AG04450 (cell line): ENCODE measurements at regions not wholly inside any gene's neighbourhood (a gene's known extent, or its start where the extent isn't known, plus 50 kb on each side); places are given as distances from the start of the nearest gene placed in this dataset.

ENCODE experiments used
- CTCF ChIA-PET: fragments of 300-600, 350-600 bp; formaldehyde crosslinking; extraction: SDS; loops from one replicate; lab custom pipeline; 2022; ENCODE audit warnings: antibody characterized with exemption, inconsistent platforms; lab: Charles Lee
- POLR2A ChIA-PET: fragments of 350-600 bp; formaldehyde crosslinking; extraction: SDS; loops from one replicate; lab custom pipeline; 2021; ENCODE audit warnings: antibody characterized with exemption, inconsistent platforms; lab: Yijun Ruan, JAX
- DNase-seq: peaks from one replicate; pipeline ENCODE4 v3.0.0-alpha.2; 2011; ENCODE audit warnings: low read depth, low spot score
- H3K27ac ChIP-seq: one replicate; pipeline ENCODE4 v1.5.1; 2012; ENCODE audit warnings: low read depth, low read length, control low read depth
- H3K27me3 ChIP-seq: one replicate; pipeline ENCODE4 v1.6.0; 2012; ENCODE audit warnings: low read length; ENCODE audit not compliant: control insufficient read depth, insufficient read depth
- H3K4me3 ChIP-seq: 2 replicates; pipeline ENCODE4 v1.5.1; 2011; ENCODE audit warnings: mild to moderate bottlenecking, low read depth, low read length, control low read depth
- H3K9me3 ChIP-seq: 2 replicates; pipeline ENCODE4 v1.5.1; 2012; ENCODE audit warnings: low read length; ENCODE audit not compliant: control insufficient read depth, insufficient read depth
- TF ChIP-seq, protein P1 (sequence below): IDR thresholded peaks from 2 replicates; pipeline ENCODE4 v1.5.1; 2011; ENCODE audit warnings: low read depth, low read length, control low read depth, inconsistent platforms

DNA sequence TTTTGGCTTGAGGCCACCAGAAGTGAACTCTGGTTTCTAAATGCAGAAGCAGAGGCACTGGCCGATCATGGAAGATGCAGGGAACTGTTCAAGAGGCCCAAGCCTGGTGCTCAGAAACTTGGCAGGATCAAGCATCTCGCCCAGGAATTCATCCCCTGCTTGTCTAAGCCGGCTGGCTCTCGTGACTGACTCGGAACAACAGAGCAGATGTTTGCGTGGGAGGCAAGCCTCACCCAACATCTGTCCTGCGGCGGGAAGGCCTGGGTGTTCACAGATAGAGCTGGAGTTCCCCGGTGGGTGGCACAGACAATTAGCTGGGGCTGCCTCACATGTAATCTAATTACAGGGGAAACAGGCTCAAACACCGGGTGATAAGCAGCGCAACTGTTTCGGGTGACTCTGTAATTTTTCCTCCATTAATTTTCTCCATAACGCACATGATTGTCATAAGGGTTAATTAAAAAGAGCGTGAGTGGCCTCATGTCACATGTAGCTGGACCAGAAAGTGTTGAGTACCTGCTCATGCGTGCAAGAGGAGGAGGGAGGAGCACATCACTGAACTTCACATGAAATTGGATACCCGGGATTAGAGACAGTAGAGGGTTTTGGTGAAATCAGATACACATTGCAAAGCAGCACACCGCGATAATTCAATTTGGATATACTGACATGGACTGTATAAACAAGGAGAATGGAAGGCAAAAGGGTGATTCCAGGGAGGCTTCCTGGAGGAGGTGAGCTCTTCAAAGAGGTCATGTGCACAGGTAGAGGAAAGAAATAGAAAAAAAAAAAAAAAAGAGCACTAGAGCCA, 180.0 kb downstream of the ETS2 start:
- H3K27me3 ChIP-seq: peaks cover 6% of the 10 kb centered on the region
- peak; percentile 90 for DNase-seq
- peak overlapping the region; percentile 78 for H3K27ac ChIP-seq
- no peak overlapping the region for H3K4me3 ChIP-seq
- CTCF ChIA-PET: interaction anchor here (0.9 kb wide), 1 partner anchor 70 kb away, joined by 3 read pairs; no protein-coding TSS in a partner anchor
- no peaks in the 10 kb centered on the region for H3K9me3 ChIP-seq
- TF ChIP-seq, protein P1, sequence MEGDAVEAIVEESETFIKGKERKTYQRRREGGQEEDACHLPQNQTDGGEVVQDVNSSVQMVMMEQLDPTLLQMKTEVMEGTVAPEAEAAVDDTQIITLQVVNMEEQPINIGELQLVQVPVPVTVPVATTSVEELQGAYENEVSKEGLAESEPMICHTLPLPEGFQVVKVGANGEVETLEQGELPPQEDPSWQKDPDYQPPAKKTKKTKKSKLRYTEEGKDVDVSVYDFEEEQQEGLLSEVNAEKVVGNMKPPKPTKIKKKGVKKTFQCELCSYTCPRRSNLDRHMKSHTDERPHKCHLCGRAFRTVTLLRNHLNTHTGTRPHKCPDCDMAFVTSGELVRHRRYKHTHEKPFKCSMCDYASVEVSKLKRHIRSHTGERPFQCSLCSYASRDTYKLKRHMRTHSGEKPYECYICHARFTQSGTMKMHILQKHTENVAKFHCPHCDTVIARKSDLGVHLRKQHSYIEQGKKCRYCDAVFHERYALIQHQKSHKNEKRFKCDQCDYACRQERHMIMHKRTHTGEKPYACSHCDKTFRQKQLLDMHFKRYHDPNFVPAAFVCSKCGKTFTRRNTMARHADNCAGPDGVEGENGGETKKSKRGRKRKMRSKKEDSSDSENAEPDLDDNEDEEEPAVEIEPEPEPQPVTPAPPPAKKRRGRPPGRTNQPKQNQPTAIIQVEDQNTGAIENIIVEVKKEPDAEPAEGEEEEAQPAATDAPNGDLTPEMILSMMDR: no peak
- POLR2A ChIA-PET: interaction anchor here (0.7 to 1.1 kb wide), 3 partner anchors 29 to 162 kb away, joined by 3 to 4 read pairs (median 3); no protein-coding TSS in a partner anchor

DNA sequence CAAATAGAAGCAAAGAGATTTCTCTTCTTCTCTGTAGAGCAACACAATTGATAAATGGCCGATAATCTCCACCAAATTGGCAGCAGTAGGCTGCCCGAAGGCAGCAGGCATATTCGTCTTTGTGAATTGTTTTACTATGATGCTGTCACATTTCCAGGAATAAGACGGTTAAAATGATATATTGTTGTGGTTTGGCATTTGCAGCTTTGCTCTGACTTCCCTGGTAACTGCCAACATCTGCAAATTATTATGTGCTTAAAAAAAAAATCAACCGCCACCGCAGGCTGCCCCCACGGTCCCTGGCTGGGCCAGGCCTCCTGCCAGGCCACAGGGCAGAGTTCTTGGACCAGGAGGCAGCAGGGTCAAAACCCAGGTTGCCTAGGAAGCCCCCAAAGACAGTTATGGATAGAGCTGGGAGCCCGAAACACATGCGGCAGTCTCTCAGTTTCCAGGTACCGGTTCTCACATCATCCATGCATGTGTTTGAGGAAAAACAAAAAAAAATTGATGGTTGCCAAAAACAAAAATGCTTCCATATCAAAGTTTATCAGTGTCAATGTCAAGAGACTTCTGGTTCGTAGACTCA, 179.3 kb downstream of the ETS2 start:
- no peak for DNase-seq

DNA sequence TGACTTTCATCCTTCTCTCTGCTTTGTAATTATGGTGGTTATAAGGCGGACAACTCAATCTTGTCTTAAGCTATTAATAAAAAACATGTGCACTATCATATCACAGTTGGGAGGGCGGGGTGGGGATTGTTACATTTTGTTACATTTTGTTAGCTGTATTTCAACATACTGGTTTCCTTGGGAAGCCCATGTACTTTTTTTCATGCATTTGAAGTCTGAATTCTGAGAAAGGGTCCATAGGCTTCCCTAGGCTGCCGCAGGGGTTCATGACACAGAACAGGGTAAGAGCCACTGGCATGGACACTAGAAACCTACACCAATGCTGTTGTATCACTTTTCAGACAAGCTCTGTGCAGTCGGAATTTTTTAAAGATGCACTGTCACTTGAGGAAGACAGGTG, 178.8 kb downstream of the ETS2 start:
- H3K9me3 ChIP-seq: no peaks in the 10 kb centered on the region
- H3K4me3 ChIP-seq: no peak overlapping the region
- TF ChIP-seq, protein P1: no peak
- peaks cover 8% of the 10 kb centered on the region for H3K27me3 ChIP-seq
- H3K27ac ChIP-seq: peak overlapping the region; percentile 11
- ChIA-PET POLR2A (interaction anchor here (0.5 to 1.1 kb wide), 5 partner anchors 9 to 177 kb away, joined by 3 to 4 read pairs (median 4); no protein-coding TSS in a partner anchor), CTCF (interaction anchor here (0.6 kb wide), 1 partner anchor 37 kb away, joined by 6 read pairs; no protein-coding TSS in a partner anchor)
- DNase-seq: no peak

More for the DNA sequence above, 179.3 kb downstream of the ETS2 start:
- Histone ChIP-seq H3K27me3 (peaks cover 8% of the 10 kb centered on the region), H3K9me3 (no peaks in the 10 kb centered on the region), H3K4me3 (no peak overlapping the region), H3K27ac (peak overlapping the region; percentile 78)
- ChIA-PET CTCF (no interaction called here), POLR2A (interaction anchor here (0.6 to 1.1 kb wide), 5 partner anchors 9 to 178 kb away, joined by 3 to 4 read pairs (median 3); no protein-coding TSS in a partner anchor)
- TF ChIP-seq, protein P1: no peak

DNA sequence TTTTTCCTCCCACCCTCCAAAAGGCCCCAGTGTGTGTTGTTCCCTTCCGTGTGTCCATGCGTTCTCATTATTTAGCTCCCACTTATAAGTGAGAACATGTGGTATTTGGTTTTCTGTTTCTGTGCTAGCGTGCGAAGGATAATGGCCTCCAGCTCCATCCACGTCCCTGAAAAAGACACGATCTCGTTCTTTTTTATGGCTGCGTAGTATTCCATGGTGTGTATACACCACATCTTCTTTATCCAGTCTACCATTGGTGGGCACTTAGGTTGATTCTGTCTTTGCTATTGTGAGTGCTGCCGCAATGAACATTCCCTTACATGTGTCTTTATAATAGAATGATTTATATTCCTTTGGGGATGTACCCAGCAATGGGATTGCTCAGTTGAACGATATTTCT, 177.8 kb downstream of the ETS2 start:
- TF ChIP-seq, protein P1: no peak
- peaks cover 8% of the 10 kb centered on the region for H3K27me3 ChIP-seq
- CTCF ChIA-PET: interaction anchor here (0.6 kb wide), 1 partner anchor 154 kb away, joined by 3 read pairs; no protein-coding TSS in a partner anchor
- POLR2A ChIA-PET: no interaction called here
- no peaks in the 10 kb centered on the region for H3K9me3 ChIP-seq
- H3K4me3 ChIP-seq: no peak overlapping the region
- H3K27ac ChIP-seq: no peak overlapping the region
- DNase-seq: no peak
